MM.1S (cell line): ENCODE measurements at regions not wholly inside any gene's neighbourhood (a gene's known extent, or its start where the extent isn't known, plus 50 kb on each side); places are given as distances from the start of the nearest gene placed in this dataset.

Experiments used
- EZH2 ChIP-seq: fragments of 300-600 bp; sonication (generic); optimal IDR thresholded peaks from 2 replicates; pipeline ENCODE3; 2017; ENCODE audit warnings: low read depth, mild to moderate bottlenecking, antibody characterized with exemption, low read length, mixed read lengths
- EZH2phosphoT487 ChIP-seq: fragments of 300-600 bp; sonication (generic); IDR thresholded peaks from 2 replicates; pipeline ENCODE4 v1.6.1; 2018; ENCODE audit warnings: antibody characterized with exemption, low read length
- TF ChIP-seq, protein P1 (sequence below): fragments of 300-600 bp; sonication (generic); IDR thresholded peaks from 2 replicates; pipeline ENCODE4 v1.5.1; 2016; ENCODE audit warnings: antibody characterized with exemption, low read length, mixed read lengths

DNA sequence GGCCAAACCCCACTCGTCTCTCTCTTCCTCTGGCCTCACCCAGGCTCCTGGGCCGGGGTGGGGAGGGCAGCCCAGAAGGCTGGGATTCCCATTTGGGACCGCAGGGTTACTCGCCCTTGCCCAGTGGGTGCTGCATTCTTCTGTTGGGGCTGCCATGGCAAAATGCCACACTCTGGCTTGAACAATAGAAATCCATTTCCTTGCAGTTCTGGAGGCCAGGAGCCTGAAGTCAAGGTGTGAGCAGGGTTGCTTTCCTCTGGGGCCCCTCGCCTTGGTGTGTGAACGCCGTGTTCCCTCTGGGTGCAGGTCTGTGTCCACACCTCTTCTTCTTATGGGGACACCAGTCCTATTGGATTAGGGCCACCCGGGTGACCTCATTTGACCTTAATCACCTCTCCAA, 105.8 kb upstream of the GSE1 start:
- TF ChIP-seq, protein P1, sequence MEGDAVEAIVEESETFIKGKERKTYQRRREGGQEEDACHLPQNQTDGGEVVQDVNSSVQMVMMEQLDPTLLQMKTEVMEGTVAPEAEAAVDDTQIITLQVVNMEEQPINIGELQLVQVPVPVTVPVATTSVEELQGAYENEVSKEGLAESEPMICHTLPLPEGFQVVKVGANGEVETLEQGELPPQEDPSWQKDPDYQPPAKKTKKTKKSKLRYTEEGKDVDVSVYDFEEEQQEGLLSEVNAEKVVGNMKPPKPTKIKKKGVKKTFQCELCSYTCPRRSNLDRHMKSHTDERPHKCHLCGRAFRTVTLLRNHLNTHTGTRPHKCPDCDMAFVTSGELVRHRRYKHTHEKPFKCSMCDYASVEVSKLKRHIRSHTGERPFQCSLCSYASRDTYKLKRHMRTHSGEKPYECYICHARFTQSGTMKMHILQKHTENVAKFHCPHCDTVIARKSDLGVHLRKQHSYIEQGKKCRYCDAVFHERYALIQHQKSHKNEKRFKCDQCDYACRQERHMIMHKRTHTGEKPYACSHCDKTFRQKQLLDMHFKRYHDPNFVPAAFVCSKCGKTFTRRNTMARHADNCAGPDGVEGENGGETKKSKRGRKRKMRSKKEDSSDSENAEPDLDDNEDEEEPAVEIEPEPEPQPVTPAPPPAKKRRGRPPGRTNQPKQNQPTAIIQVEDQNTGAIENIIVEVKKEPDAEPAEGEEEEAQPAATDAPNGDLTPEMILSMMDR = no peak
- TF ChIP-seq EZH2phosphoT487 = no peak
- TF ChIP-seq EZH2 = no peak
